HCT116 (cell line): ENCODE measurements at regions not wholly inside any gene's neighbourhood (a gene's known extent, or its start where the extent isn't known, plus 50 kb on each side); places are given as distances from the start of the nearest gene placed in this dataset.
"Not testable (repeated sequence)": the region's sequence is repeated elsewhere in the genome, so short reads cannot be mapped to it uniquely, and the experiment has no call there.

Experiments
- ATAC-seq: fragments of 200-7000 bp; cut with Tn5 transposase; 2 replicates; pipeline ENCODE4 v1.9.1; 2020; ENCODE audit warnings: mild to moderate bottlenecking, moderate library complexity
- BruUV-seq: library from RNA; stranded (reverse); fragments of 400-500 nt; replicated peaks from 2 replicates; lab custom pipeline; 2021; lab: Mats Ljungman, UMichigan
- CTCF ChIA-PET: fragments of 300-600 bp; sonication (Branson Sonifier 250); formaldehyde crosslinking; loops from one replicate; lab custom pipeline; 2021; ENCODE audit warnings: antibody characterized with exemption; lab: Charles Lee
- POLR2A ChIA-PET: fragments of 300-600, 350-600 bp; sonication (Branson Sonifier 250); formaldehyde crosslinking; loops from one replicate; lab custom pipeline; 2021; ENCODE audit warnings: antibody characterized with exemption; lab: Charles Lee
- RAD21 ChIA-PET, 2 experiments: fragments of 300-600 bp; sonication (Branson Sonifier 250); formaldehyde crosslinking; loops; one replicate each; lab custom pipeline; 2023; ENCODE audit warnings: low total read pairs in 2 of 2; ENCODE audit not compliant: uncharacterized antibody in 2 of 2, unreplicated experiment in 2 of 2, low non-redundant PET in 1 of 2; lab: Charles Lee
- DNase-seq: peaks from one replicate; pipeline ENCODE4 v3.0.0-alpha.2; 2010; ENCODE audit warnings: low read depth, low spot score
- H2AFZ ChIP-seq: fragments of 200-600 bp; shearing (Covaris generic), sonication (generic); 2 replicates; pipeline ENCODE4 v1.6.1; 2017; ENCODE audit warnings: low read depth, mixed run types, mixed read lengths, antibody characterized with exemption, low read length; ENCODE audit not compliant: poor library complexity, severe bottlenecking
- H3K27ac ChIP-seq: 2 replicates; pipeline ENCODE4 v1.5.1; 2012; ENCODE audit warnings: low read depth, low read length
- H3K27me3 ChIP-seq: fragments of 200-600 bp; sonication (generic); 2 replicates; pipeline ENCODE4 v1.6.1; 2016; ENCODE audit warnings: mixed run types, low read length, mixed read lengths; ENCODE audit not compliant: insufficient read depth
- H3K36me3 ChIP-seq, 2 experiments: fragments of 200-500 bp in 1 of 2; fragments of 200-600 bp in 1 of 2; sonication (Bioruptor generic) in 1 of 2; sonication (generic) in 1 of 2; 2 replicates each; pipeline versions ENCODE4 v1.5.1 to v1.6.1; 2014 to 2016; ENCODE audit warnings: low read length in 2 of 2, inconsistent platforms in 1 of 2, mixed read lengths in 1 of 2, mixed run types in 1 of 2; ENCODE audit not compliant: insufficient read depth in 2 of 2, control insufficient read depth in 1 of 2
- H3K4me1 ChIP-seq, 2 experiments: fragments of 200-600 bp in 1 of 2; sonication (generic) in 1 of 2; 2 replicates each; pipeline versions ENCODE4 v1.5.1 to v1.6.1; 2012 to 2017; ENCODE audit warnings: low read length in 2 of 2, inconsistent platforms in 1 of 2, mild to moderate bottlenecking in 1 of 2, mixed read lengths in 1 of 2, mixed run types in 1 of 2, moderate library complexity in 1 of 2; ENCODE audit not compliant: insufficient read depth in 2 of 2, control insufficient read depth in 1 of 2
- H3K4me2 ChIP-seq: fragments of 200-600 bp; sonication (generic); 2 replicates; pipeline ENCODE4 v1.6.1; 2017; ENCODE audit warnings: mixed run types, low read length, mixed read lengths
- H3K4me3 ChIP-seq, 2 experiments: fragments of 200-600 bp in 1 of 2; sonication (generic) in 1 of 2; replicated peaks in 1 of 2; 2 replicates each; pipeline ENCODE4 v1.5.1; 2011 to 2016; ENCODE audit warnings: low read length in 2 of 2, control low read depth in 1 of 2, low read depth in 1 of 2, mild to moderate bottlenecking in 1 of 2, mixed read lengths in 1 of 2, mixed run types in 1 of 2
- H3K79me2 ChIP-seq: fragments of 200-600 bp; sonication (generic); 2 replicates; pipeline ENCODE4 v1.6.1; 2017; ENCODE audit warnings: mild to moderate bottlenecking, mixed run types, low read length, moderate library complexity, mixed read lengths; ENCODE audit not compliant: insufficient read depth
- H3K9ac ChIP-seq: fragments of 200-600 bp; sonication (generic); 2 replicates; pipeline ENCODE4 v1.6.1; 2016; ENCODE audit warnings: low read length, mixed read lengths
- H3K9me2 ChIP-seq: fragments of 200-600 bp; sonication (generic), shearing (Covaris generic); 2 replicates; pipeline ENCODE4 v1.6.1; 2017; ENCODE audit warnings: mixed run types, mild to moderate bottlenecking, moderate library complexity; ENCODE audit not compliant: insufficient read depth
- H3K9me3 ChIP-seq, 2 experiments: fragments of 200-500 bp in 1 of 2; fragments of 200-600 bp in 1 of 2; sonication (Bioruptor generic) in 1 of 2; sonication (generic) in 1 of 2; 2 replicates each; pipeline ENCODE4 v1.6.1; 2014 to 2017; ENCODE audit warnings: low read length in 2 of 2, mixed read lengths in 2 of 2, inconsistent platforms in 1 of 2, low read depth in 1 of 2, mild to moderate bottlenecking in 1 of 2, mixed run types in 1 of 2, moderate library complexity in 1 of 2; ENCODE audit not compliant: control insufficient read depth in 1 of 2, insufficient read depth in 1 of 2
- H4K20me1 ChIP-seq: fragments of 200-600 bp; sonication (generic), shearing (Covaris generic); 2 replicates; pipeline ENCODE4 v1.6.1; 2017; ENCODE audit warnings: mixed run types, mild to moderate bottlenecking, moderate library complexity; ENCODE audit not compliant: insufficient read depth
- CEBPB ChIP-seq: IDR thresholded peaks from 2 replicates; pipeline ENCODE4 v1.6.1; 2012; ENCODE audit warnings: low read depth
- EGR1 ChIP-seq: IDR thresholded peaks from 2 replicates; pipeline ENCODE4 v1.6.1; 2012; ENCODE audit warnings: low read depth
- FOSL1 ChIP-seq: IDR thresholded peaks from 2 replicates; pipeline ENCODE4 v1.6.1; 2012; ENCODE audit warnings: low read depth
- POLR2AphosphoS5 ChIP-seq: IDR thresholded peaks from 2 replicates; pipeline ENCODE4 v1.6.1; 2011; ENCODE audit warnings: mild to moderate bottlenecking, low read depth, low read length, moderate library complexity
- SIN3A ChIP-seq: IDR thresholded peaks from 2 replicates; pipeline ENCODE4 v1.6.1; 2012; ENCODE audit warnings: low read depth
- SP1 ChIP-seq: IDR thresholded peaks from 2 replicates; pipeline ENCODE4 v1.6.1; 2012; ENCODE audit warnings: low read depth
- SRF ChIP-seq: IDR thresholded peaks from 2 replicates; pipeline ENCODE4 v1.6.1; 2012; ENCODE audit warnings: low read depth
- ZFX ChIP-seq: fragments of 450-650 bp; IDR thresholded peaks from 2 replicates; pipeline ENCODE4 v1.6.1; 2017
- ZNF274 ChIP-seq: fragments of 200-500 bp; sonication (Bioruptor generic); IDR thresholded peaks from 2 replicates; pipeline ENCODE4 v1.6.1; 2014; ENCODE audit warnings: mild to moderate bottlenecking, low read depth, low read length, inconsistent platforms
- intact Hi-C: fragments of 100-400 bp; cut with micrococcal nuclease; formaldehyde crosslinking; loops from 2 replicates; pipeline ENCODE4 v1.10.0; 2022
- TF ChIP-seq, protein P1 (sequence below): IDR thresholded peaks from 2 replicates; pipeline ENCODE4 v1.6.1; 2011; ENCODE audit warnings: mild to moderate bottlenecking, low read length, moderate library complexity; ENCODE audit not compliant: insufficient replicate concordance; ENCODE audit errors: extremely low read depth
- TF ChIP-seq, protein P2 (sequence below): IDR thresholded peaks from 2 replicates; pipeline ENCODE4 v1.6.1; 2012

DNA sequence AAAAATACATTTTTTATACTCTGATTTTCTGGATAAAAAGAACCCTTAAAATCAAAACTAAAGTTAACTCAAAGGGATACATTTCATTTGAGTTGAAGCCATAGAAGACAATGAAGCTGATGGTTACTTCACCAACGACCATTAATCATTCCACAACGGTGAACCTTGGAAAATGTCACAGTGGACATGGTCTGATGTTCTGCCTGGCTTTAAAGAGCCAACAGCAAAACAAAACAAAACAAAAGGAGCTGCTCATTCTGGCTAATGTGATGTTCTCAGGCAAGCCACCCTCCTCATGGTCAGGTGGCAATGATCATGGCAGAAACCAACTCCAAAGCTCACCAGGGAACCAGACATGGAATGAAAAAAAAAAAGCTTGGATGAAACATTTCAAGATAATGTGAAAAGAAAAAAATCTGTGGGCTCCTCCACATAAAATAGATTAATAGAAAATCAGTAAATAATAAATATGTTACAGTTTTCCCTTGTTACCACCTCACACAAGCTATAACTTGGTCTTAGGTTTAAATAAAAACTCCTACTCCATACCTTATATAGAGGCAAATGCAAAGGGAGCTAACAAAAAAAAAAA, 90.1 kb upstream of the SERTAD2 start (continued):
- TF ChIP-seq, protein P1, sequence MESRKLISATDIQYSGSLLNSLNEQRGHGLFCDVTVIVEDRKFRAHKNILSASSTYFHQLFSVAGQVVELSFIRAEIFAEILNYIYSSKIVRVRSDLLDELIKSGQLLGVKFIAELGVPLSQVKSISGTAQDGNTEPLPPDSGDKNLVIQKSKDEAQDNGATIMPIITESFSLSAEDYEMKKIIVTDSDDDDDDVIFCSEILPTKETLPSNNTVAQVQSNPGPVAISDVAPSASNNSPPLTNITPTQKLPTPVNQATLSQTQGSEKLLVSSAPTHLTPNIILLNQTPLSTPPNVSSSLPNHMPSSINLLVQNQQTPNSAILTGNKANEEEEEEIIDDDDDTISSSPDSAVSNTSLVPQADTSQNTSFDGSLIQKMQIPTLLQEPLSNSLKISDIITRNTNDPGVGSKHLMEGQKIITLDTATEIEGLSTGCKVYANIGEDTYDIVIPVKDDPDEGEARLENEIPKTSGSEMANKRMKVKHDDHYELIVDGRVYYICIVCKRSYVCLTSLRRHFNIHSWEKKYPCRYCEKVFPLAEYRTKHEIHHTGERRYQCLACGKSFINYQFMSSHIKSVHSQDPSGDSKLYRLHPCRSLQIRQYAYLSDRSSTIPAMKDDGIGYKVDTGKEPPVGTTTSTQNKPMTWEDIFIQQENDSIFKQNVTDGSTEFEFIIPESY: no peak
- TF ChIP-seq CEBPB: no peak
- TF ChIP-seq POLR2AphosphoS5: no peak
- no peak for TF ChIP-seq ZFX
- TF ChIP-seq, protein P2, sequence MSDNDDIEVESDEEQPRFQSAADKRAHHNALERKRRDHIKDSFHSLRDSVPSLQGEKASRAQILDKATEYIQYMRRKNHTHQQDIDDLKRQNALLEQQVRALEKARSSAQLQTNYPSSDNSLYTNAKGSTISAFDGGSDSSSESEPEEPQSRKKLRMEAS: no peak
- TF ChIP-seq FOSL1: no peak
- no peak for TF ChIP-seq ZNF274

DNA sequence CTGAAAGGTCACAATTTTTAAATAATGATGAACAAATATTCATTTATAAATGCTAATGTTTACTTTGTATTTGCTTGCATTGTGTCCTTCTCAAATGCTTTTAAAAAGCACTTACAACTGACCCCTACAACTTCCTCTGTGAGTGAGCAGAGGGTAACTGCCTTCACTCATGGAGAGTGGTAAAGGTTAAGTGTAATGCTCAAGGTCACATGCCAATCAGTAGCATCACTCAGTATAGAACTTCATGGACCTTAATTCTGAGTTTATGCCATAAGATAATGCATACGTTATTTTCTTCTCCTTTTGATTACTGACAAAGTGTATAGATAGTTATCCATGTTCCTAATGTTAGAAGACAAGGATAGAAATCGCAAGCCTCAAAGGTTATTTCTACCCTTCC, 91.8 kb upstream of the SERTAD2 start:
- ChIA-PET RAD21 (no interaction called here), CTCF (no interaction called here), POLR2A (no interaction called here)
- BruUV-seq: no TSS peak
- Histone ChIP-seq H3K4me1 (peaks cover 14 to 42% of the 10 kb centered on the region in 2 experiments; a peak in 3 of 4 replicates), H2AFZ (no peak overlapping the region), H3K27me3 (no peaks in the 10 kb centered on the region), H3K36me3 (no peaks in the 10 kb centered on the region), H3K79me2 (peaks cover 81% of the 10 kb centered on the region), H3K4me3 (no peak overlapping the region), H3K9me3 (no peaks in the 10 kb centered on the region), H3K27ac (no peak overlapping the region), H3K9ac (no peak overlapping the region), H4K20me1 (no peaks in the 10 kb centered on the region), H3K4me2 (peak overlapping the region; percentile 6), H3K9me2 (no peaks in the 10 kb centered on the region)
- DNase-seq (no peak), ATAC-seq (no peak)
- intact Hi-C loops: no loop called here
- TF ChIP-seq EGR1 (no peak), ZFX (no peak), SRF (no peak), SIN3A (no peak), SP1 (no peak)

DNA sequence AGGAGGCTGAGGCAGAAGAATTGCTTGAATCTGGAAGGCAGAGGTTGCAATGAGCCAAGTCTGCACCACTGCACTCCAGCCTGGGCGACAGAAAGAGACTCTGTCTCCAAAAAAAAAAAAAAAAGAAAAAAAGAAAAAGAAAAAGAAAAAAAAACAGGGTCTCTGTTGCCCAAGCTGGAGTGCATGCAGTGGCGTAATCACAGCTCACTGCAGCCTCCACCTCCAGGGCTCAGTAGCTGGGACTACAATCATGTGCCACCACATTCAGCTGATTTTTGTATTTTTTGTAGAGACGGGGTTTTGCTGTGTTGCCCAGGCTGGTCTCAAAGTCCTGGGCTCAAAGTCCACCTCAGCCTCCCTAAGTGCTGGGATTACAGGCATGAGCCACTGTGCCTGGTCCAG, 94.0 kb upstream of the SERTAD2 start:
- ATAC-seq, BruUV-seq, H3K27me3 ChIP-seq, H3K9ac ChIP-seq, H4K20me1 ChIP-seq, H3K9me3 ChIP-seq, CTCF ChIA-PET, intact Hi-C loops, H3K9me2 ChIP-seq, H2AFZ ChIP-seq, H3K4me3 ChIP-seq, H3K36me3 ChIP-seq, DNase-seq, H3K27ac ChIP-seq: not testable (repeated sequence)
- H3K4me1 ChIP-seq: peaks cover 22 to 51% of the 10 kb centered on the region in 2 experiments
- H3K79me2 ChIP-seq: peaks cover 70% of the 10 kb centered on the region
- H3K4me2 ChIP-seq: peak overlapping the region; percentile 26; the same call in 1 of the 2 replicates
- ChIA-PET POLR2A (interaction anchor here (3.0 kb wide), 1 partner anchor 91 kb away, joined by 7 read pairs; no protein-coding TSS in a partner anchor), RAD21 (interaction anchor here in 1 of 2 experiments (0.6 kb wide), 1 partner anchor 91 kb away, joined by 4 read pairs; no protein-coding TSS in a partner anchor)
